SK-N-SH (cell line): ENCODE measurements at regions not wholly inside any gene's neighbourhood (a gene's known extent, or its start where the extent isn't known, plus 50 kb on each side); places are given as distances from the start of the nearest gene placed in this dataset.
A peak's percentile ranks its signal among the peaks of the same experiment; 100 is the strongest.

ENCODE experiments used
- CTCF ChIA-PET: fragments of 300-600, 350-600 bp; formaldehyde crosslinking; extraction: SDS; loops from one replicate; lab custom pipeline; 2021; lab: Yijun Ruan, JAX
- POLR2A ChIA-PET: fragments of 350-600 bp; sonication (Branson Sonifier 250); formaldehyde crosslinking; extraction: SDS; loops from one replicate; lab custom pipeline; 2020; ENCODE audit warnings: antibody characterized with exemption, inconsistent platforms; lab: Yijun Ruan, JAX
- DNase-seq: peaks from one replicate; pipeline ENCODE4 v3.0.0; 2012
- H2AFZ ChIP-seq: fragments of 200-600 bp; sonication (generic); 2 replicates; pipeline ENCODE4 v1.8.1; 2016; ENCODE audit warnings: antibody characterized with exemption, mild to moderate bottlenecking, low read depth
- H3F3A ChIP-seq: fragments of 200-600 bp; sonication (generic); replicated peaks from 2 replicates; pipeline ENCODE3; 2016; ENCODE audit warnings: antibody characterized with exemption, mild to moderate bottlenecking; ENCODE audit not compliant: insufficient read depth
- H3K27ac ChIP-seq, 2 experiments: fragments of 200-500 bp in 1 of 2; fragments of 200-600 bp in 1 of 2; sonication (Bioruptor generic) in 1 of 2; sonication (generic), shearing (Covaris generic) in 1 of 2; 2 replicates each; pipeline versions ENCODE4 v1.5.1 to v1.6.1; 2014 to 2016; ENCODE audit warnings: low read depth in 2 of 2, inconsistent platforms in 1 of 2, low read length in 1 of 2, mild to moderate bottlenecking in 1 of 2, mixed read lengths in 1 of 2
- H3K27me3 ChIP-seq: fragments of 200-600 bp; sonication (generic), shearing (Covaris generic); 2 replicates; pipeline ENCODE4 v1.6.1; 2016; ENCODE audit warnings: mixed run types; ENCODE audit not compliant: insufficient read depth
- H3K36me3 ChIP-seq, 2 experiments: fragments of 200-500 bp in 1 of 2; fragments of 200-600 bp in 1 of 2; sonication (Bioruptor generic) in 1 of 2; sonication (generic) in 1 of 2; replicated peaks in 1 of 2; 2 replicates each; pipeline versions ENCODE3 to v1.5.1; 2014 to 2016; ENCODE audit warnings: low read length in 1 of 2, mild to moderate bottlenecking in 1 of 2; ENCODE audit not compliant: insufficient read depth in 2 of 2, control insufficient read depth in 1 of 2
- H3K4me1 ChIP-seq, 2 experiments: fragments of 200-500 bp in 1 of 2; fragments of 200-600 bp in 1 of 2; sonication (Bioruptor generic) in 1 of 2; sonication (generic), shearing (Covaris generic) in 1 of 2; 2 replicates each; pipeline versions ENCODE4 v1.5.1 to v1.6.1; 2014 to 2016; ENCODE audit warnings: low read depth in 1 of 2, low read length in 1 of 2, mixed run types in 1 of 2; ENCODE audit not compliant: insufficient read depth in 2 of 2, control insufficient read depth in 1 of 2
- H3K4me2 ChIP-seq: fragments of 200-600 bp; sonication (generic), shearing (Covaris generic); 2 replicates; pipeline ENCODE4 v1.6.1; 2017; ENCODE audit warnings: mixed run types
- H3K4me3 ChIP-seq, 2 experiments: fragments of 200-500 bp in 1 of 2; fragments of 200-600 bp in 1 of 2; sonication (Bioruptor generic) in 1 of 2; sonication (generic), shearing (Covaris generic) in 1 of 2; 2 replicates each; pipeline versions ENCODE4 v1.5.1 to v1.8.1; 2014 to 2016; ENCODE audit warnings: low read depth in 2 of 2, inconsistent platforms in 1 of 2, low read length in 1 of 2, mild to moderate bottlenecking in 1 of 2, mixed read lengths in 1 of 2, moderate library complexity in 1 of 2
- H3K79me2 ChIP-seq: fragments of 200-600 bp; sonication (generic); 2 replicates; pipeline ENCODE4 v1.8.1; 2017; ENCODE audit warnings: mild to moderate bottlenecking; ENCODE audit not compliant: insufficient read depth
- H3K9ac ChIP-seq: fragments of 200-600 bp; sonication (generic); 2 replicates; pipeline ENCODE4 v1.6.1; 2017; ENCODE audit warnings: mixed run types
- H3K9me2 ChIP-seq: fragments of 200-600 bp; sonication (generic); 2 replicates; pipeline ENCODE4 v1.6.1; 2017; ENCODE audit warnings: mixed run types
- H3K9me3 ChIP-seq: fragments of 200-600 bp; sonication (generic); 2 replicates; pipeline ENCODE4 v1.6.1; 2017; ENCODE audit warnings: mixed run types, mild to moderate bottlenecking, moderate library complexity
- H4K20me1 ChIP-seq: fragments of 200-600 bp; sonication (generic); 2 replicates; pipeline ENCODE4 v1.6.1; 2017; ENCODE audit warnings: mild to moderate bottlenecking, mixed run types; ENCODE audit not compliant: insufficient read depth
- ELF1 ChIP-seq: IDR thresholded peaks from 2 replicates; pipeline ENCODE4 v1.4.0; 2012
- EP300 ChIP-seq, 2 experiments: IDR thresholded peaks; 2 replicates each; pipeline versions ENCODE4 v1.4.0 to v1.6.1; 2012; ENCODE audit warnings: borderline replicate concordance in 1 of 2, low read depth in 1 of 2, low read length in 1 of 2
- IRF3 ChIP-seq: fragments of 150-350 bp; IDR thresholded peaks from 2 replicates; pipeline ENCODE4 v1.6.1; 2016; ENCODE audit warnings: mild to moderate bottlenecking, low read depth, low read length
- NFIC ChIP-seq: IDR thresholded peaks from 2 replicates; pipeline ENCODE4 v1.4.0; 2012; ENCODE audit warnings: borderline replicate concordance
- NRF1 ChIP-seq: IDR thresholded peaks from 2 replicates; pipeline ENCODE4 v1.6.1; 2012; ENCODE audit warnings: low read depth, mild to moderate bottlenecking, low read length
- PBX3 ChIP-seq: IDR thresholded peaks from 2 replicates; pipeline ENCODE4; 2012
- REST ChIP-seq: IDR thresholded peaks from 2 replicates; pipeline ENCODE4 v1.6.1; 2012; ENCODE audit warnings: mild to moderate bottlenecking, low read depth, low read length, moderate library complexity
- RFX5 ChIP-seq: IDR thresholded peaks from 2 replicates; pipeline ENCODE4 v1.6.1; 2012; ENCODE audit warnings: mild to moderate bottlenecking, improper control_type of control experiment, low read length
- RXRA ChIP-seq: IDR thresholded peaks from 2 replicates; pipeline ENCODE4 v1.4.0; 2012; ENCODE audit warnings: low read depth, mild to moderate bottlenecking, borderline replicate concordance
- SMC3 ChIP-seq: IDR thresholded peaks from 2 replicates; pipeline ENCODE4 v1.6.1; 2012; ENCODE audit warnings: low read depth, low read length, improper control_type of control experiment
- TEAD4 ChIP-seq: IDR thresholded peaks from 2 replicates; pipeline ENCODE4 v1.4.0; 2012; ENCODE audit warnings: mild to moderate bottlenecking, borderline replicate concordance; ENCODE audit not compliant: insufficient read depth
- USF1 ChIP-seq: IDR thresholded peaks from 2 replicates; pipeline ENCODE4 v1.4.0; 2012; ENCODE audit warnings: low read depth, borderline replicate concordance
- USF2 ChIP-seq: fragments of 150-350 bp; IDR thresholded peaks from 2 replicates; pipeline ENCODE4 v1.6.1; 2017; ENCODE audit warnings: antibody characterized with exemption, low read length, low read depth, borderline replicate concordance
- YY1 ChIP-seq: IDR thresholded peaks from 2 replicates; pipeline ENCODE4 v1.4.0; 2012; ENCODE audit warnings: low read depth, mild to moderate bottlenecking
- WGBS: methylation state at CpG from one replicate; pipeline ENCODE4 v1.1.6; 2017; ENCODE audit warnings: low lambda C conversion rate; 5-methylcytosine and 5-hydroxymethylcytosine counted together

- TF ChIP-seq IRF3 (no peak), EP300 (IDR thresholded peaks at IDR 0.05; ENCODE audit: borderline replicate concordance in 1 of 2, low read depth in 1 of 2, low read length in 1 of 2) (no peak), USF1 (no peak), USF2 (no peak), NFIC (no peak), SMC3 (no peak)
These were observed 125.1 kb upstream of the COL5A1 start (continued) for GRCh38 chr9:134516464-134516863.

GRCh38 chr9:134517069-134517680 is 124.4 kb upstream of the COL5A1 start:
- H3K27ac ChIP-seq, result no peak overlapping the region; a peak in 1 of 4 replicates
- H3K4me2 ChIP-seq, result no peak overlapping the region
- no peaks in the 10 kb centered on the region for H3F3A ChIP-seq
- CTCF ChIA-PET, result interaction anchor here (1.2 to 2.2 kb wide), 4 partner anchors 14 to 346 kb away, joined by 3 to 10 read pairs (median 6); no protein-coding TSS in a partner anchor
- WGBS, result 83% methylated on average over 13 of the region's 18 CpGs
- peaks cover 0 to 32% of the 10 kb centered on the region in 2 experiments; a peak in 1 of 4 replicates for H3K4me1 ChIP-seq
- POLR2A ChIA-PET, result interaction anchor here (0.7 kb wide), 1 partner anchor 23 kb away, joined by 3 read pairs; no protein-coding TSS in a partner anchor
- TF ChIP-seq YY1 (no peak), NFIC (no peak), RFX5 (no peak), TEAD4 (no peak), EP300 (IDR thresholded peaks at IDR 0.05; ENCODE audit: borderline replicate concordance in 1 of 2, low read depth in 1 of 2, low read length in 1 of 2) (no peak)
- TF ChIP-seq, all 33 proteins: peak for 0
- Histone ChIP-seq H2AFZ (no peak overlapping the region), H3K27me3 (no peaks in the 10 kb centered on the region), H3K9me2 (no peaks in the 10 kb centered on the region), H4K20me1 (no peaks in the 10 kb centered on the region), H3K79me2 (no peaks in the 10 kb centered on the region), H3K4me3 (no peak overlapping the region), H3K9me3 (no peaks in the 10 kb centered on the region), H3K36me3 (no peaks in the 10 kb centered on the region), H3K9ac (no peak overlapping the region)
- no peak for DNase-seq

GRCh38 chr9:134518004-134518606 is 123.5 kb upstream of the COL5A1 start:
- H3F3A ChIP-seq, result no peaks in the 10 kb centered on the region
- POLR2A ChIA-PET, result no interaction called here
- DNase-seq, result peak; percentile 96
- no peak overlapping the region for H3K4me3 ChIP-seq
- H3K9me2 ChIP-seq, result no peaks in the 10 kb centered on the region
- H3K9ac ChIP-seq, result no peak overlapping the region
- H3K27ac ChIP-seq, result peak overlapping the region; percentile 23 to 64; a peak in 3 of 4 replicates
- H3K79me2 ChIP-seq, result no peaks in the 10 kb centered on the region
- 25% methylated on average over 4 of the region's 28 CpGs for WGBS
- H2AFZ ChIP-seq, result peak overlapping the region; percentile 70; the same call in 1 of the 2 replicates
- no peaks in the 10 kb centered on the region for H3K36me3 ChIP-seq
- peaks cover 0 to 32% of the 10 kb centered on the region in 2 experiments; a peak in 1 of 4 replicates for H3K4me1 ChIP-seq
- H4K20me1 ChIP-seq, result no peaks in the 10 kb centered on the region
- no peaks in the 10 kb centered on the region for H3K9me3 ChIP-seq
- H3K4me2 ChIP-seq, result peak overlapping the region; percentile 1; the same call in 1 of the 2 replicates
- no peaks in the 10 kb centered on the region for H3K27me3 ChIP-seq
- CTCF ChIA-PET, result interaction anchor here (0.6 to 2.2 kb wide), 9 partner anchors 15 to 347 kb away, joined by 3 to 10 read pairs (median 3); no protein-coding TSS in a partner anchor
- TF ChIP-seq PBX3 (peak; percentile 35), NRF1 (no peak), USF2 (no peak), ELF1 (no peak), RXRA (no peak), REST (no peak)
